H1 (cell line): ENCODE measurements at regions not wholly inside any gene's neighbourhood (a gene's known extent, or its start where the extent isn't known, plus 50 kb on each side); places are given as distances from the start of the nearest gene placed in this dataset.

Source experiments
- CTCF ChIA-PET: fragments of 300-600 bp; sonication (Branson Sonifier 250); formaldehyde crosslinking; loops from one replicate; lab custom pipeline; 2021; ENCODE audit not compliant: partially characterized antibody; lab: Charles Lee
- POLR2A ChIA-PET: fragments of 300-600 bp; sonication (Branson Sonifier 250); formaldehyde crosslinking; loops from one replicate; lab custom pipeline; 2021; ENCODE audit warnings: inconsistent platforms; ENCODE audit not compliant: partially characterized antibody; lab: Charles Lee
- DNase-seq, 2 experiments: peaks; one replicate each; pipeline versions ENCODE4 v3.0.0 to v3.0.0-alpha.2; 2010 to 2022; ENCODE audit warnings: low spot score in 2 of 2, low read depth in 1 of 2, mixed read lengths in 1 of 2
- FAIRE-seq: peaks from 2 replicates; lab custom pipeline; 2011; peaks lifted over from hg19 to GRCh38; lab: Jason Lieb, UNC
- H2AFZ ChIP-seq: 2 replicates; pipeline ENCODE4 v1.8.1; 2012; ENCODE audit warnings: low read length, inconsistent platforms
- H2AK5ac ChIP-seq: 2 replicates; pipeline ENCODE4 v1.6.1; 2013; ENCODE audit warnings: low read depth, low read length
- H2BK120ac ChIP-seq: replicated peaks from 2 replicates; pipeline ENCODE3; 2013; ENCODE audit warnings: low read depth, low read length, inconsistent platforms
- H2BK12ac ChIP-seq: 2 replicates; pipeline ENCODE4 v1.6.1; 2013; ENCODE audit warnings: low read depth, low read length
- H2BK15ac ChIP-seq: 2 replicates; pipeline ENCODE4 v1.6.1; 2013; ENCODE audit warnings: low read length
- H2BK20ac ChIP-seq: 2 replicates; pipeline ENCODE4 v1.6.1; 2013; ENCODE audit warnings: low read length
- H2BK5ac ChIP-seq: 2 replicates; pipeline ENCODE4 v1.6.1; 2013; ENCODE audit warnings: low read depth, low read length
- H3K14ac ChIP-seq: 2 replicates; pipeline ENCODE4 v1.6.1; 2013; ENCODE audit warnings: inconsistent platforms; ENCODE audit not compliant: insufficient read length
- H3K18ac ChIP-seq: 2 replicates; pipeline ENCODE4 v1.6.1; 2013; ENCODE audit warnings: low read length; ENCODE audit errors: extremely low read depth
- H3K23ac ChIP-seq: 2 replicates; pipeline ENCODE4 v1.6.1; 2013; ENCODE audit warnings: inconsistent platforms; ENCODE audit not compliant: insufficient read length
- H3K23me2 ChIP-seq: 2 replicates; pipeline ENCODE4 v1.6.1; 2013; ENCODE audit warnings: low read depth, low read length
- H3K27ac ChIP-seq: 2 replicates; pipeline ENCODE4 v1.6.1; 2011; ENCODE audit warnings: low read depth, low read length, inconsistent platforms
- H3K27me3 ChIP-seq, 4 experiments: replicated peaks in 1 of 4; 1 replicate in 1 of 4; 2 replicates in 3 of 4; pipeline versions ENCODE4 v1.6.1 to v1.8.1; 2011 to 2013; ENCODE audit warnings: low read length in 3 of 4, mild to moderate bottlenecking in 3 of 4, inconsistent platforms in 2 of 4, mixed read lengths in 2 of 4, moderate library complexity in 1 of 4; ENCODE audit not compliant: control insufficient read depth in 3 of 4, insufficient read depth in 3 of 4; ENCODE audit errors: extremely low read depth in 1 of 4
- H3K36me3 ChIP-seq, 4 experiments: 2 replicates each; pipeline versions ENCODE4 v1.6.1 to v1.8.1; 2011 to 2013; ENCODE audit warnings: mild to moderate bottlenecking in 4 of 4, low read length in 3 of 4, moderate library complexity in 2 of 4, control low read depth in 1 of 4, inconsistent platforms in 1 of 4; ENCODE audit not compliant: insufficient read depth in 4 of 4, control insufficient read depth in 2 of 4
- H3K4ac ChIP-seq: replicated peaks from 2 replicates; pipeline ENCODE3; 2013; ENCODE audit warnings: low read length, low read depth, mixed read lengths, inconsistent platforms; ENCODE audit not compliant: insufficient read length
- H3K4me1 ChIP-seq, 4 experiments: replicated peaks in 1 of 4; 1 replicate in 1 of 4; 2 replicates in 3 of 4; pipeline versions ENCODE4 v1.6.1 to v1.8.1; 2011 to 2013; ENCODE audit warnings: low read length in 3 of 4, inconsistent platforms in 2 of 4, mixed read lengths in 1 of 4; ENCODE audit not compliant: insufficient read depth in 4 of 4, control insufficient read depth in 3 of 4
- H3K4me2 ChIP-seq, 2 experiments: 2 replicates each; pipeline versions ENCODE4 v1.6.1 to v1.8.1; 2011 to 2013; ENCODE audit warnings: low read depth in 2 of 2, low read length in 2 of 2, control low read depth in 1 of 2, inconsistent platforms in 1 of 2, mild to moderate bottlenecking in 1 of 2; ENCODE audit not compliant: insufficient read depth in 1 of 2
- H3K4me3 ChIP-seq, 4 experiments: fragments of 200-600, 300-600 bp in 1 of 4; sonication (generic), shearing (Covaris generic), sonication (Bioruptor Twin) in 1 of 4; 2 replicates each; pipeline versions ENCODE4 v1.5.1 to v1.8.1; 2011 to 2016; ENCODE audit warnings: low read length in 4 of 4, low read depth in 3 of 4, control low read depth in 2 of 4, inconsistent platforms in 2 of 4, mild to moderate bottlenecking in 2 of 4, mixed read lengths in 1 of 4, moderate library complexity in 1 of 4; ENCODE audit not compliant: insufficient read depth in 2 of 4; ENCODE audit errors: extremely low read depth in 1 of 4
- H3K56ac ChIP-seq: replicated peaks from 2 replicates; pipeline ENCODE3; 2013; ENCODE audit warnings: low read depth, mild to moderate bottlenecking, mixed read lengths, low read length, inconsistent platforms; ENCODE audit not compliant: insufficient read length
- H3K79me1 ChIP-seq: 2 replicates; pipeline ENCODE4 v1.6.1; 2013; ENCODE audit warnings: low read depth, low read length, control low read depth
- H3K79me2 ChIP-seq, 2 experiments: 2 replicates each; pipeline versions ENCODE4 v1.6.1 to v1.8.1; 2012 to 2013; ENCODE audit warnings: low read length in 2 of 2, mild to moderate bottlenecking in 2 of 2, inconsistent platforms in 1 of 2; ENCODE audit not compliant: insufficient read depth in 2 of 2, control insufficient read depth in 1 of 2
- H3K9ac ChIP-seq, 4 experiments: replicated peaks in 1 of 4; 1 replicate in 1 of 4; 2 replicates in 3 of 4; pipeline versions ENCODE4 v1.6.1 to v1.8.1; 2011 to 2013; ENCODE audit warnings: low read depth in 3 of 4, low read length in 3 of 4, control low read depth in 2 of 4, mild to moderate bottlenecking in 2 of 4, moderate library complexity in 2 of 4, inconsistent platforms in 1 of 4; ENCODE audit errors: extremely low read depth in 1 of 4
- H3K9me3 ChIP-seq, 2 experiments: 2 replicates each; pipeline versions ENCODE4 v1.6.1 to v1.8.1; 2012 to 2013; ENCODE audit warnings: mild to moderate bottlenecking in 2 of 2, moderate library complexity in 2 of 2, control low read depth in 1 of 2, inconsistent platforms in 1 of 2, low read depth in 1 of 2, low read length in 1 of 2, mixed read lengths in 1 of 2; ENCODE audit not compliant: insufficient read depth in 2 of 2
- H4K20me1 ChIP-seq, 2 experiments: replicated peaks in 1 of 2; 2 replicates each; pipeline versions ENCODE3 to v1.8.1; 2011 to 2013; ENCODE audit warnings: inconsistent platforms in 2 of 2, low read length in 2 of 2, mild to moderate bottlenecking in 1 of 2; ENCODE audit not compliant: insufficient read depth in 2 of 2, control insufficient read depth in 1 of 2
- H4K5ac ChIP-seq: 2 replicates; pipeline ENCODE4 v1.6.1; 2013; ENCODE audit warnings: low read length, low read depth, mixed read lengths, inconsistent platforms; ENCODE audit not compliant: insufficient read length
- H4K8ac ChIP-seq: 2 replicates; pipeline ENCODE4 v1.8.0; 2013; ENCODE audit warnings: mild to moderate bottlenecking, moderate library complexity, low read length, inconsistent platforms; ENCODE audit not compliant: insufficient read depth; ENCODE audit errors: extremely low read depth
- H4K91ac ChIP-seq: replicated peaks from 2 replicates; pipeline ENCODE3; 2013; ENCODE audit warnings: low read length, mixed read lengths, inconsistent platforms; ENCODE audit not compliant: insufficient read length
- JUN ChIP-seq: IDR thresholded peaks from 2 replicates; pipeline ENCODE4 v1.6.1; 2011; ENCODE audit warnings: low read depth, mild to moderate bottlenecking, improper control_type of control experiment, low read length
- RBBP5 ChIP-seq: IDR thresholded peaks from 2 replicates; pipeline ENCODE4 v1.7.1; 2012; ENCODE audit warnings: low read depth, mild to moderate bottlenecking, inconsistent platforms, low read length, moderate library complexity, borderline replicate concordance
- SRF ChIP-seq: IDR thresholded peaks from 2 replicates; pipeline ENCODE4 v1.6.1; 2011; ENCODE audit warnings: mild to moderate bottlenecking, low read depth, low read length, moderate library complexity
- TF ChIP-seq, protein P1 (sequence below), 3 experiments: IDR thresholded peaks; 1 replicate in 2 of 3; 2 replicates in 1 of 3; pipeline versions ENCODE4 v1.5.1 to v1.6.1; 2011; ENCODE audit warnings: low read length in 3 of 3, mild to moderate bottlenecking in 3 of 3, inconsistent platforms in 2 of 3, low read depth in 1 of 3, moderate library complexity in 1 of 3; ENCODE audit not compliant: insufficient read depth in 1 of 3; ENCODE audit errors: control extremely low read depth in 1 of 3
- TF ChIP-seq, protein P2 (sequence below): IDR thresholded peaks from 2 replicates; pipeline ENCODE4 v1.6.1; 2012; ENCODE audit warnings: inconsistent platforms
- TF ChIP-seq, protein P3 (sequence below): IDR thresholded peaks from 2 replicates; pipeline ENCODE4 v1.6.1; 2011; ENCODE audit warnings: low read depth, mild to moderate bottlenecking, low read length; ENCODE audit not compliant: insufficient read depth

DNA sequence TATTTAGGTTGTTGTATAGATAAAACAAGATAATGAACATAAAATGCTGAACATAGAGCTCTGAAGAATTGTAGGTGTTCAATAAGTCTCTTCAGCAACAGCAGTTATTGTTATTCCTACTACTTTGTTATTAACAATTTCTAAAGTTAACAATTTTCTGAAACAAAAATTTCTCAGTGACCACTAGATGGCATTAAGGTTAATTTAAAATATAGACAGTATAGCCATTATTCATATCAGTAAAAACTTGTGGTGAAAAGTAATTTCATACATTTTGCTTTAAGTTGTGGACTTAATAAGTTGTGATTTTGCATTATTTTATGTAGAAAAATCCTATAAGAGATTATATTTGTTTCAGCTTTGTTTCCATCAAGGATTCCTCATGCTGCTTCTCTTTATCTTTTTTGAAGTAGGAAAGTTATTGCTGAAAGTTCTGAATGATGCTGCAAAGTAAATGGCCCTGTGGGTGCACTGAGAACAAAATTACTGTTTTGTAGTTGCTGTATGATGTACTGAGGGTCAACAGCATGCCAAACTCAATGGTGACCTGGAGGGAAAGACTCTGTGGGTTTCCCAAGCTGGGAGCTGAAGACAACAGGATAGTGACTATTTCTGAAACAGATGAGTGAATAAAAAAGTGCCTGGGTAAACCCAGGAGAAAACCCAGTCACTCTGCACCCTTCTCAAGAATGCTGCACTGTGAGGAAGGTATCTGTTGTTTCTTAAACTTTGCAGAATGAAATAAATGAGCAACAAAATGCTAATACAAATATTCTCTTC is 253.6 kb downstream of the KIF20B start:
- Histone ChIP-seq H4K20me1 (no peaks in the 10 kb centered on the region), H3K79me2 (no peaks in the 10 kb centered on the region), H3K56ac (no peak overlapping the region), H3K14ac (no peak overlapping the region), H4K91ac (no peak overlapping the region), H3K23me2 (no peaks in the 10 kb centered on the region; the same call in 1 of the 2 replicates), H4K8ac (no peak overlapping the region), H3K23ac (no peak overlapping the region), H3K27me3 (no peaks in the 10 kb centered on the region), H3K36me3 (no peaks in the 10 kb centered on the region), H2AK5ac (no peak overlapping the region), H3K27ac (no peak overlapping the region), H3K4ac (no peak overlapping the region), H2BK12ac (no peak overlapping the region), H3K4me3 (no peak overlapping the region), H2BK5ac (no peak overlapping the region), H2AFZ (no peak overlapping the region), H2BK120ac (no peak overlapping the region), H3K18ac (no peak overlapping the region), H3K79me1 (no peaks in the 10 kb centered on the region), H4K5ac (no peak overlapping the region), H3K9ac (no peak overlapping the region), H2BK20ac (no peak overlapping the region), H3K4me2 (no peak overlapping the region), H3K4me1 (no peaks in the 10 kb centered on the region), H3K9me3 (no peaks in the 10 kb centered on the region), H2BK15ac (no peak overlapping the region)
- CTCF ChIA-PET = interaction anchor here (0.7 to 2.3 kb wide), 12 partner anchors 10 to 727 kb away, joined by 3 to 9 read pairs (median 4); no protein-coding TSS in a partner anchor
- POLR2A ChIA-PET = no interaction called here
- DNase-seq (no peak), FAIRE-seq (no peak)
- TF ChIP-seq, protein P1, sequence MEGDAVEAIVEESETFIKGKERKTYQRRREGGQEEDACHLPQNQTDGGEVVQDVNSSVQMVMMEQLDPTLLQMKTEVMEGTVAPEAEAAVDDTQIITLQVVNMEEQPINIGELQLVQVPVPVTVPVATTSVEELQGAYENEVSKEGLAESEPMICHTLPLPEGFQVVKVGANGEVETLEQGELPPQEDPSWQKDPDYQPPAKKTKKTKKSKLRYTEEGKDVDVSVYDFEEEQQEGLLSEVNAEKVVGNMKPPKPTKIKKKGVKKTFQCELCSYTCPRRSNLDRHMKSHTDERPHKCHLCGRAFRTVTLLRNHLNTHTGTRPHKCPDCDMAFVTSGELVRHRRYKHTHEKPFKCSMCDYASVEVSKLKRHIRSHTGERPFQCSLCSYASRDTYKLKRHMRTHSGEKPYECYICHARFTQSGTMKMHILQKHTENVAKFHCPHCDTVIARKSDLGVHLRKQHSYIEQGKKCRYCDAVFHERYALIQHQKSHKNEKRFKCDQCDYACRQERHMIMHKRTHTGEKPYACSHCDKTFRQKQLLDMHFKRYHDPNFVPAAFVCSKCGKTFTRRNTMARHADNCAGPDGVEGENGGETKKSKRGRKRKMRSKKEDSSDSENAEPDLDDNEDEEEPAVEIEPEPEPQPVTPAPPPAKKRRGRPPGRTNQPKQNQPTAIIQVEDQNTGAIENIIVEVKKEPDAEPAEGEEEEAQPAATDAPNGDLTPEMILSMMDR (IDR thresholded peaks at IDR 0.05; ENCODE audit: control extremely low read depth in 1 of 3, insufficient read depth in 1 of 3, low read depth in 1 of 3, low read length in 3 of 3) = peak in 1 of 3 experiments; percentile 3; a peak in 1 of 4 replicates
- no peak for TF ChIP-seq JUN
- TF ChIP-seq RBBP5 = no peak
- TF ChIP-seq, protein P2, sequence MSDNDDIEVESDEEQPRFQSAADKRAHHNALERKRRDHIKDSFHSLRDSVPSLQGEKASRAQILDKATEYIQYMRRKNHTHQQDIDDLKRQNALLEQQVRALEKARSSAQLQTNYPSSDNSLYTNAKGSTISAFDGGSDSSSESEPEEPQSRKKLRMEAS = no peak
- TF ChIP-seq, protein P3, sequence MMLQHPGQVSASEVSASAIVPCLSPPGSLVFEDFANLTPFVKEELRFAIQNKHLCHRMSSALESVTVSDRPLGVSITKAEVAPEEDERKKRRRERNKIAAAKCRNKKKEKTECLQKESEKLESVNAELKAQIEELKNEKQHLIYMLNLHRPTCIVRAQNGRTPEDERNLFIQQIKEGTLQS = no peak
- TF ChIP-seq SRF = no peak
